ENCODE measurements at regions not wholly inside any gene's neighbourhood (a gene's known extent, or its start where the extent isn't known, plus 50 kb on each side); places are given as distances from the start of the nearest gene placed in this dataset.

DNA sequence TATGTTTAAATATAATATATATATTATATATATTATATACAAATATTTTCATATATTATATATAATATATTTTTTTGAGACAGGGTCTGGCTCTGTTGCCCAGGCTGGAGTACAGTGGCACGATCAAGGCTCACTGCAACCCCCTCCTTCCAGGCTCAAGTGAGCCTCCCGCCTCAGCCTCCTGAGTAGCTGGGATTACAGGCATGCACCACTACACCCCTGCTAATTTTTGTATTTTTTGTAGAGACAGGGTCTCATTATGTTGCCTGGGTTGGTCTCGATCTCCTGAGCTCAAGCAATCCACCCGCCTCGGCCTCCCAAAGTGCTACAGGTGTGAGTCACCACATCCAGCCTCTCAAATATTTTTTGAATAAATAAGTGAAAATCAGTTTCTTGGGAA lies 215.5 kb downstream of the GATA3 start:
- TF ChIP-seq, protein P1, sequence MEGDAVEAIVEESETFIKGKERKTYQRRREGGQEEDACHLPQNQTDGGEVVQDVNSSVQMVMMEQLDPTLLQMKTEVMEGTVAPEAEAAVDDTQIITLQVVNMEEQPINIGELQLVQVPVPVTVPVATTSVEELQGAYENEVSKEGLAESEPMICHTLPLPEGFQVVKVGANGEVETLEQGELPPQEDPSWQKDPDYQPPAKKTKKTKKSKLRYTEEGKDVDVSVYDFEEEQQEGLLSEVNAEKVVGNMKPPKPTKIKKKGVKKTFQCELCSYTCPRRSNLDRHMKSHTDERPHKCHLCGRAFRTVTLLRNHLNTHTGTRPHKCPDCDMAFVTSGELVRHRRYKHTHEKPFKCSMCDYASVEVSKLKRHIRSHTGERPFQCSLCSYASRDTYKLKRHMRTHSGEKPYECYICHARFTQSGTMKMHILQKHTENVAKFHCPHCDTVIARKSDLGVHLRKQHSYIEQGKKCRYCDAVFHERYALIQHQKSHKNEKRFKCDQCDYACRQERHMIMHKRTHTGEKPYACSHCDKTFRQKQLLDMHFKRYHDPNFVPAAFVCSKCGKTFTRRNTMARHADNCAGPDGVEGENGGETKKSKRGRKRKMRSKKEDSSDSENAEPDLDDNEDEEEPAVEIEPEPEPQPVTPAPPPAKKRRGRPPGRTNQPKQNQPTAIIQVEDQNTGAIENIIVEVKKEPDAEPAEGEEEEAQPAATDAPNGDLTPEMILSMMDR (IDR thresholded peaks at IDR 0.05) = no peak
- no peak for TF ChIP-seq EZH2 (IDR thresholded peaks at IDR 0.05)

All from neural progenitor cell (in vitro differentiated cells).